ENCODE measurements at regions not wholly inside any gene's neighbourhood (a gene's known extent, or its start where the extent isn't known, plus 50 kb on each side); places are given as distances from the start of the nearest gene placed in this dataset.
"Not testable (repeated sequence)": the region's sequence is repeated elsewhere in the genome, so short reads cannot be mapped to it uniquely, and the experiment has no call there.

- TF ChIP-seq CTCF (IDR thresholded peaks at IDR 0.05; ENCODE audit: low read length); EZH2 (optimal IDR thresholded peaks at IDR 0.05; ENCODE audit: low read depth, low read length): not testable (repeated sequence)
Observed at GRCh38 chr1:147402326-147403045, 138.8 kb upstream of the BCL9 start.

Data from MM.1S (cell line).